NB4 (cell line): ENCODE measurements at regions not wholly inside any gene's neighbourhood (a gene's known extent, or its start where the extent isn't known, plus 50 kb on each side); places are given as distances from the start of the nearest gene placed in this dataset.

Experiments
- CTCF ChIP-seq: IDR thresholded peaks from one replicate; pipeline ENCODE4 v1.5.1; 2012; ENCODE audit warnings: low read depth, low read length
- MAX ChIP-seq: IDR thresholded peaks from 2 replicates; pipeline ENCODE4 v1.6.1; 2011; ENCODE audit warnings: low read depth, low read length

- TF ChIP-seq CTCF (no peak), MAX (no peak)
Observed at GRCh38 chr1:88333086-88333695, 350.9 kb upstream of the PKN2 start.
